ENCODE measurements at regions not wholly inside any gene's neighbourhood (a gene's known extent, or its start where the extent isn't known, plus 50 kb on each side); places are given as distances from the start of the nearest gene placed in this dataset.

- Histone ChIP-seq H3K27ac (no peak overlapping the region), H3K4me3 (no peak overlapping the region), H3K27me3 (no peaks in the 10 kb centered on the region), H3K9me3 (ENCODE audit: low read depth) (no peaks in the 10 kb centered on the region), H3K4me1 (ENCODE audit: low read depth) (no peaks in the 10 kb centered on the region), H3K36me3 (no peaks in the 10 kb centered on the region)
- TF ChIP-seq CTCF (IDR thresholded peaks at IDR 0.05; ENCODE audit: low read depth, low read length), result no peak
- DNase-seq (ENCODE audit: low read depth in 1 of 2, low spot score in 1 of 2), result no peak
Observed at GRCh38 chr18:38007676-38008330, 442.2 kb upstream of the CELF4 start.

- no peak for DNase-seq (ENCODE audit: low read depth in 1 of 2, low spot score in 1 of 2)
- Histone ChIP-seq H3K27ac (no peak overlapping the region), H3K4me1 (ENCODE audit: low read depth) (no peaks in the 10 kb centered on the region), H3K36me3 (no peaks in the 10 kb centered on the region), H3K4me3 (no peak overlapping the region), H3K9me3 (ENCODE audit: low read depth) (no peaks in the 10 kb centered on the region), H3K27me3 (no peaks in the 10 kb centered on the region)
- no peak for TF ChIP-seq CTCF (IDR thresholded peaks at IDR 0.05; ENCODE audit: low read depth, low read length)
Observed at GRCh38 chr18:38007026-38007425, 441.4 kb upstream of the CELF4 start.

GRCh38 chr18:38006541-38006940 lies 440.9 kb upstream of the CELF4 start:
- H3K27ac ChIP-seq, result no peak overlapping the region
- no peak for DNase-seq (ENCODE audit: low read depth in 1 of 2, low spot score in 1 of 2)
- no peaks in the 10 kb centered on the region for H3K4me1 ChIP-seq (ENCODE audit: low read depth)

GRCh38 chr18:37997695-37998094 lies 432.1 kb upstream of the CELF4 start:
- H3K36me3 ChIP-seq, result no peaks in the 10 kb centered on the region
- H3K4me3 ChIP-seq, result no peak overlapping the region
- H3K27me3 ChIP-seq, result no peaks in the 10 kb centered on the region
- H3K9me3 ChIP-seq (ENCODE audit: low read depth), result no peaks in the 10 kb centered on the region
- no peak for DNase-seq (ENCODE audit: low read depth in 1 of 2, low spot score in 1 of 2)
- TF ChIP-seq CTCF (IDR thresholded peaks at IDR 0.05; ENCODE audit: low read depth, low read length), result no peak
- no peak overlapping the region for H3K27ac ChIP-seq
- H3K4me1 ChIP-seq (ENCODE audit: low read depth), result peaks cover 5% of the 10 kb centered on the region

More at GRCh38 chr18:38006541-38006940, 440.9 kb upstream of the CELF4 start:
- TF ChIP-seq CTCF (IDR thresholded peaks at IDR 0.05; ENCODE audit: low read depth, low read length), result no peak
- H3K9me3 ChIP-seq (ENCODE audit: low read depth), result no peaks in the 10 kb centered on the region
- H3K36me3 ChIP-seq, result no peaks in the 10 kb centered on the region
- no peak overlapping the region for H3K4me3 ChIP-seq
- no peaks in the 10 kb centered on the region for H3K27me3 ChIP-seq

GRCh38 chr18:37987901-37988300 lies 422.3 kb upstream of the CELF4 start:
- no peaks in the 10 kb centered on the region for H3K36me3 ChIP-seq
- no peak for TF ChIP-seq CTCF (IDR thresholded peaks at IDR 0.05; ENCODE audit: low read depth, low read length)
- no peaks in the 10 kb centered on the region for H3K27me3 ChIP-seq
- no peaks in the 10 kb centered on the region for H3K9me3 ChIP-seq (ENCODE audit: low read depth)
- no peak overlapping the region for H3K27ac ChIP-seq
- H3K4me1 ChIP-seq (ENCODE audit: low read depth), result no peaks in the 10 kb centered on the region
- no peak overlapping the region for H3K4me3 ChIP-seq
- DNase-seq (ENCODE audit: low read depth in 1 of 2, low spot score in 1 of 2), result no peak

Measured in cardiac muscle cell (in vitro differentiated cells and primary cell).